HepG2 (cell line): ENCODE measurements at regions not wholly inside any gene's neighbourhood (a gene's known extent, or its start where the extent isn't known, plus 50 kb on each side); places are given as distances from the start of the nearest gene placed in this dataset.

Source experiments
- ATAC-seq: fragments of 200-7000 bp; cut with Tn5 transposase; 3 replicates; pipeline ENCODE4 v1.9.1; 2020; ENCODE audit warnings: mild to moderate bottlenecking, moderate library complexity
- BruUV-seq: library from RNA; stranded (reverse); fragments of 400-500 nt; replicated peaks from 2 replicates; lab custom pipeline; 2021; lab: Mats Ljungman, UMichigan
- CTCF ChIA-PET: fragments of 300-600 bp; formaldehyde crosslinking; extraction: SDS; loops from one replicate; lab custom pipeline; 2021; ENCODE audit warnings: low total read pairs, inconsistent platforms, low intra/inter-chr PET ratio; lab: Yijun Ruan, JAX
- POLR2A ChIA-PET: fragments of 350-600 bp; sonication (Branson Sonifier 250); formaldehyde crosslinking; loops from one replicate; lab custom pipeline; 2020; ENCODE audit warnings: antibody characterized with exemption, inconsistent platforms; lab: Yijun Ruan, JAX
- DNase-seq: peaks from one replicate; pipeline ENCODE4 v3.0.0-alpha.2; 2015; ENCODE audit warnings: low spot score
- FAIRE-seq: peaks from 3 replicates; lab custom pipeline; 2011; peaks lifted over from hg19 to GRCh38; lab: Jason Lieb, UNC
- H2AFZ ChIP-seq: one replicate; pipeline ENCODE4 v1.6.1; 2011; ENCODE audit warnings: low read length, inconsistent platforms
- H3K27ac ChIP-seq: fragments of 300-600 bp; 3 replicates; pipeline ENCODE4 v1.8.0; 2011; ENCODE audit warnings: mixed run types, mild to moderate bottlenecking, mixed read lengths, low read length, inconsistent platforms; ENCODE audit not compliant: insufficient read depth; ENCODE audit errors: extremely low read length
- H3K27me3 ChIP-seq, 2 experiments: fragments of 200-600 bp in 1 of 2; 2 replicates in 1 of 2; 3 replicates in 1 of 2; pipeline versions ENCODE4 v1.6.0 to v1.8.0; 2011; ENCODE audit warnings: low read length in 2 of 2, mild to moderate bottlenecking in 2 of 2, moderate library complexity in 2 of 2, inconsistent platforms in 1 of 2; ENCODE audit not compliant: insufficient read depth in 2 of 2, control insufficient read depth in 1 of 2
- H3K36me3 ChIP-seq, 2 experiments: fragments of 200-600 bp in 1 of 2; replicated peaks in 1 of 2; 2 replicates in 1 of 2; 3 replicates in 1 of 2; pipeline versions ENCODE4 v1.5.1 to v1.8.0; 2011; ENCODE audit warnings: low read length in 2 of 2, inconsistent platforms in 1 of 2; ENCODE audit not compliant: insufficient read depth in 2 of 2, control insufficient read depth in 1 of 2
- H3K4me1 ChIP-seq: 2 replicates; pipeline ENCODE4 v1.5.1; 2012; ENCODE audit warnings: low read length, inconsistent platforms; ENCODE audit not compliant: insufficient read depth
- H3K4me2 ChIP-seq: 2 replicates; pipeline ENCODE4 v1.6.0; 2011; ENCODE audit warnings: low read depth, low read length, inconsistent platforms
- H3K4me3 ChIP-seq, 3 experiments: fragments of 200-600 bp in 1 of 3; sonication (generic), shearing (Covaris generic) in 1 of 3; replicated peaks in 1 of 3; 2 replicates each; pipeline ENCODE4 v1.5.1; 2011 to 2016; ENCODE audit warnings: low read length in 3 of 3, inconsistent platforms in 2 of 3, low read depth in 2 of 3, mild to moderate bottlenecking in 2 of 3, control low read depth in 1 of 3, mixed read lengths in 1 of 3; ENCODE audit not compliant: insufficient read depth in 1 of 3
- H3K79me2 ChIP-seq: one replicate; pipeline ENCODE4 v1.6.1; 2011; ENCODE audit warnings: low read length, inconsistent platforms; ENCODE audit not compliant: insufficient read depth
- H3K9ac ChIP-seq: 2 replicates; pipeline ENCODE4 v1.6.0; 2011; ENCODE audit warnings: mild to moderate bottlenecking, low read depth, low read length, inconsistent platforms; ENCODE audit not compliant: insufficient read depth
- H3K9me3 ChIP-seq: 2 replicates; pipeline ENCODE4 v1.5.1; 2012; ENCODE audit warnings: mild to moderate bottlenecking, low read length
- H4K20me1 ChIP-seq: 2 replicates; pipeline ENCODE4 v1.6.0; 2011; ENCODE audit warnings: inconsistent platforms, mild to moderate bottlenecking, low read length, moderate library complexity; ENCODE audit not compliant: insufficient read depth
- ATF7 ChIP-seq, 2 experiments: fragments of 450-650 bp in 1 of 2; sonication (generic) in 1 of 2; formaldehyde crosslinking in 1 of 2; IDR thresholded peaks; 2 replicates each; pipeline versions ENCODE4 v1.4.0 to v1.6.1; 2016 to 2020; ENCODE audit warnings: antibody characterized with exemption in 1 of 2, mild to moderate bottlenecking in 1 of 2, missing genetic modification reagents in 1 of 2
- JARID2 ChIP-seq: sonication (generic); formaldehyde crosslinking; IDR thresholded peaks from 2 replicates; pipeline ENCODE4 v1.8.1; 2023; ENCODE audit warnings: missing genetic modification reagents, inconsistent platforms; ENCODE audit not compliant: insufficient replicate concordance
- NFYB ChIP-seq: sonication (generic); formaldehyde crosslinking; IDR thresholded peaks from 2 replicates; pipeline ENCODE4 v1.4.0; 2020; ENCODE audit warnings: missing genetic modification reagents
- PITX1 ChIP-seq: sonication (generic); formaldehyde crosslinking; IDR thresholded peaks from 2 replicates; pipeline ENCODE4 v1.5.1; 2020; ENCODE audit warnings: mild to moderate bottlenecking, missing genetic modification reagents
- SMAD1 ChIP-seq: sonication (generic); formaldehyde crosslinking; IDR thresholded peaks from 2 replicates; pipeline ENCODE4 v1.4.0; 2020; ENCODE audit warnings: missing genetic modification reagents, low read depth, mild to moderate bottlenecking, borderline replicate concordance
- TGIF2 ChIP-seq: IDR thresholded peaks from 2 replicates; pipeline ENCODE4 v1.6.1; 2016; ENCODE audit warnings: control low read depth, missing compliant biosample characterization
- ZNF263 ChIP-seq: sonication (generic); formaldehyde crosslinking; IDR thresholded peaks from 2 replicates; pipeline ENCODE4 v1.4.0; 2020; ENCODE audit warnings: missing genetic modification reagents
- ZNF567 ChIP-seq: sonication (generic); formaldehyde crosslinking; IDR thresholded peaks from 2 replicates; pipeline ENCODE4 v1.8.1; 2023; ENCODE audit warnings: mild to moderate bottlenecking, missing genetic modification reagents, borderline replicate concordance
- ZNF773 ChIP-seq: sonication (generic); formaldehyde crosslinking; IDR thresholded peaks from 2 replicates; pipeline ENCODE4 v1.4.0; 2020; ENCODE audit warnings: missing genetic modification reagents, borderline replicate concordance
- ZNF83 ChIP-seq: sonication (generic); formaldehyde crosslinking; IDR thresholded peaks from 2 replicates; pipeline ENCODE4 v1.4.0; 2020; ENCODE audit warnings: missing genetic modification reagents, mild to moderate bottlenecking, borderline replicate concordance
- WGBS: methylation state at CpG from one replicate; pipeline ENCODE4 v1.1.6; 2017; ENCODE audit warnings: low lambda C conversion rate; 5-methylcytosine and 5-hydroxymethylcytosine counted together
- in situ Hi-C: cut with HindIII; loops from 2 replicates; pipeline ENCODE4 v1.10.0; 2017; ENCODE audit warnings: low pct_unique_long_range_greater_than_20kb; ENCODE audit not compliant: extremely low pct_ligation_motif_present
- intact Hi-C: fragments of 100-400 bp; cut with micrococcal nuclease; formaldehyde crosslinking; loops from one replicate; pipeline ENCODE4 v1.10.0; 2022; ENCODE audit not compliant: unreplicated experiment
- TF ChIP-seq, protein P1 (sequence below): IDR thresholded peaks from 2 replicates; pipeline ENCODE4 v1.6.1; 2016; ENCODE audit warnings: control low read depth

DNA sequence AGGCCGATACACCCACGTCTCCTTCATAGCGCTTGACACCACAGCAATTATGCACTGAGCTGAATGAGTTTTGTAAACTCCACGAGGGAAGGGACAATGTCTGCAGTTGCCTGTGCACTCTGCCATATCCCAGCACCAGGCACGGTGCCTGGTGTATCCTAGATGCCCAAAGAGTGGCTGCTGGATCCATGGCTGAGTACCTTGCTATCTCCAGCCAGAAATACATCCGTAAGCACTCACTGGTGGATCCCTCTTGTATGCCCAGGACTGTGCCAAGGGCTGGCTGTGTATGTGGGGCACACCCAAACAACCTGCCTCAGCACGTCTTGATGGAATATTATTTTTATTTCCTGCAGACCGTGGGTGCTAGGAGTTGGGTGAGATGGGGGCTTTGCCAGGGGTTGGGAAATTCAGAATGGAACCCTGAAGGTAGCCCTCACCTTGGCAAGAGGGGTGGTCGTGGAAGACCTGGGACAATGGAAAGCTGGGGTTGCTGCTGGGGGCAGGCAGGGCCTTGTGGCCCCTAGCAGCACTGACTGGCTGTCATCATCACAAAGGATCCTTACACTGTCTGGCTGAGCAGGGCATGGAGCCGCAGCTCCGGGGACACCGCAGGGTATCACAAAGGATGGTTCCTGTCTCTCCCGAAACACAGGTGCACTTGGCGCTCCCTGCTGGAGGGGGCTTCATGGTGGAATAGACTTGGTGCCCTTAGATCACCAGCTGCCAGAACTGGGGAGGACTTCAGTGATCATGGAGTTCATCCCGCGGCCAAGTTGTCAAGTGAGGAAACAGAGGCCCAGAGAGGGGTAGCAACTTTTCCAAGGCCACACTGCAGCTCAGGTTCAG is 131.3 kb downstream of the URI1 start:
- no peak for FAIRE-seq
- H3K4me3 ChIP-seq, result no peak overlapping the region
- 28% methylated on average over 6 of the region's 16 CpGs for WGBS
- DNase-seq, result no peak
- no peaks in the 10 kb centered on the region for H3K9me3 ChIP-seq
- CTCF ChIA-PET, result no interaction called here
- no peak overlapping the region for H3K27ac ChIP-seq
- no peaks in the 10 kb centered on the region for H4K20me1 ChIP-seq
- TF ChIP-seq PITX1 (CRISPR knock-in tag), result no peak
- no peak for TF ChIP-seq ATF7 (IDR thresholded peaks at IDR 0.05)
- TF ChIP-seq ATF7 (CRISPR knock-in tag; IDR thresholded peaks at IDR 0.05), result no peak
- TF ChIP-seq NFYB (CRISPR knock-in tag), result no peak
- TF ChIP-seq SMAD1, result no peak
- TF ChIP-seq ZNF773 (CRISPR knock-in tag), result no peak
- 0 out of 2 replicates have a peak, but pooled peaks have one; percentile 22 for TF ChIP-seq ZNF263 (CRISPR knock-in tag)
- TF ChIP-seq TGIF2 (CRISPR knock-in tag), result no peak
- TF ChIP-seq ZNF567 (CRISPR knock-in tag), result no peak
- TF ChIP-seq, all 625 proteins: peak for 1
- H3K4me1 ChIP-seq, result no peaks in the 10 kb centered on the region
- in situ Hi-C loops, result no loop called here
- intact Hi-C loops, result no loop called here
- no peaks in the 10 kb centered on the region for H3K36me3 ChIP-seq
- H2AFZ ChIP-seq, result no peak overlapping the region
- H3K4me2 ChIP-seq, result no peak overlapping the region
- no peak for ATAC-seq
- peaks cover 2 to 24% of the 10 kb centered on the region in 2 experiments; a peak in 4 of 5 replicates for H3K27me3 ChIP-seq
- POLR2A ChIA-PET, result interaction anchor here (0.6 kb wide), 1 partner anchor 270 kb away, joined by 3 read pairs; no protein-coding TSS in a partner anchor
- no peak overlapping the region for H3K9ac ChIP-seq
- no TSS peak for BruUV-seq
- H3K79me2 ChIP-seq, result no peaks in the 10 kb centered on the region

DNA sequence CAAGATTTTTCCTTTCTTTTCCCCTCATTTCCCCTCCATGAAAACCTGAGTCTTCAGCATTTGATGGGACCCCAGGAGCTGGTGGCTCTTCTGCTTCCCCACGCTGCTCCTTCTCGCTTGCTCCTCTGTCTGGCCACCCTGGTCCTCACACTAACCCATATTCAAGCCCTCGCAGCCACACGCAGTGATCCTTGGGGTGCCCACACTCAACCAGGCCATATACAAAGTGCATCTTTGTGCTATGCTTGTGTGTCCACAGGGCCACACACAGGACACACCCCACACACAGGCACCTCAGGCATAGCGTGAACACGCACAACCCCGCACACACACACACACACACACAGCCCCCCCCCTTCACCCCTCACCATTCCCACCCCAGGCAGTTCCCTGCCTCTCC is 132.1 kb downstream of the URI1 start:
- no peaks in the 10 kb centered on the region for H3K4me1 ChIP-seq
- FAIRE-seq (no peak), ATAC-seq (no peak), DNase-seq (no peak)
- POLR2A ChIA-PET, result interaction anchor here (0.6 kb wide), 1 partner anchor 270 kb away, joined by 3 read pairs; no protein-coding TSS in a partner anchor
- intact Hi-C loops (no loop called here), in situ Hi-C loops (no loop called here)
- no TSS peak for BruUV-seq
- 2% methylated on average over 7 of the region's 7 CpGs for WGBS
- H3K4me3 ChIP-seq, result no peak overlapping the region
- no peak overlapping the region for H3K4me2 ChIP-seq
- H3K27me3 ChIP-seq, result peaks cover 2 to 24% of the 10 kb centered on the region in 2 experiments; a peak in 4 of 5 replicates
- H3K79me2 ChIP-seq, result no peaks in the 10 kb centered on the region
- no peak overlapping the region for H2AFZ ChIP-seq
- H4K20me1 ChIP-seq, result no peaks in the 10 kb centered on the region
- no peaks in the 10 kb centered on the region for H3K36me3 ChIP-seq
- no peaks in the 10 kb centered on the region for H3K9me3 ChIP-seq
- no peak overlapping the region for H3K27ac ChIP-seq
- CTCF ChIA-PET, result no interaction called here
- TF ChIP-seq, protein P1, sequence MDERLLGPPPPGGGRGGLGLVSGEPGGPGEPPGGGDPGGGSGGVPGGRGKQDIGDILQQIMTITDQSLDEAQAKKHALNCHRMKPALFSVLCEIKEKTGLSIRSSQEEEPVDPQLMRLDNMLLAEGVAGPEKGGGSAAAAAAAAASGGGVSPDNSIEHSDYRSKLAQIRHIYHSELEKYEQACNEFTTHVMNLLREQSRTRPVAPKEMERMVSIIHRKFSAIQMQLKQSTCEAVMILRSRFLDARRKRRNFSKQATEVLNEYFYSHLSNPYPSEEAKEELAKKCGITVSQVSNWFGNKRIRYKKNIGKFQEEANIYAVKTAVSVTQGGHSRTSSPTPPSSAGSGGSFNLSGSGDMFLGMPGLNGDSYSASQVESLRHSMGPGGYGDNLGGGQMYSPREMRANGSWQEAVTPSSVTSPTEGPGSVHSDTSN (CRISPR knock-in tag), result no peak
- TF ChIP-seq ZNF83 (CRISPR knock-in tag) (no peak), JARID2 (CRISPR knock-in tag) (no peak)
- H3K9ac ChIP-seq, result no peak overlapping the region
